Trophoblast cell (in vitro differentiated cells and primary cell): ENCODE measurements at regions not wholly inside any gene's neighbourhood (a gene's known extent, or its start where the extent isn't known, plus 50 kb on each side); places are given as distances from the start of the nearest gene placed in this dataset.

ENCODE experiments used
- DNase-seq, 2 donors: peaks; one replicate each; pipeline ENCODE4 v3.0.0-alpha.2; 2016
- H2AFZ ChIP-seq: 2 replicates; pipeline ENCODE4 v1.6.1; 2013; ENCODE audit warnings: low read length, moderate library complexity, mild to moderate bottlenecking; ENCODE audit not compliant: insufficient read depth, poor library complexity
- H2AK5ac ChIP-seq: 2 replicates; pipeline ENCODE4 v1.6.1; 2013; ENCODE audit warnings: mild to moderate bottlenecking, low read length
- H2BK120ac ChIP-seq: 2 replicates; pipeline ENCODE4 v1.6.1; 2013; ENCODE audit warnings: low read length, mild to moderate bottlenecking, moderate library complexity; ENCODE audit not compliant: insufficient read depth, poor library complexity
- H2BK12ac ChIP-seq: 2 replicates; pipeline ENCODE4 v1.6.1; 2013; ENCODE audit warnings: mild to moderate bottlenecking, low read length, moderate library complexity
- H2BK5ac ChIP-seq: 2 replicates; pipeline ENCODE4 v1.6.1; 2013; ENCODE audit warnings: low read length, low read depth, moderate library complexity, mild to moderate bottlenecking; ENCODE audit not compliant: poor library complexity
- H3K14ac ChIP-seq: 2 replicates; pipeline ENCODE4 v1.6.1; 2013; ENCODE audit warnings: mild to moderate bottlenecking, low read length
- H3K18ac ChIP-seq: 2 replicates; pipeline ENCODE4 v1.6.1; 2013; ENCODE audit warnings: mild to moderate bottlenecking, low read length
- H3K23ac ChIP-seq: 2 replicates; pipeline ENCODE4 v1.6.1; 2013; ENCODE audit warnings: low read length
- H3K27ac ChIP-seq: 2 replicates; pipeline ENCODE4 v1.5.1; 2013; ENCODE audit warnings: low read depth, mild to moderate bottlenecking, inconsistent platforms, low read length, moderate library complexity
- H3K27me3 ChIP-seq: 2 replicates; pipeline ENCODE4 v1.6.1; 2013; ENCODE audit warnings: inconsistent platforms, mild to moderate bottlenecking, low read length, moderate library complexity; ENCODE audit not compliant: insufficient read depth
- H3K36me3 ChIP-seq, 2 experiments: 1 replicate in 1 of 2; 2 replicates in 1 of 2; pipeline ENCODE4 v1.6.1; 2013; ENCODE audit warnings: low read length in 2 of 2, mild to moderate bottlenecking in 2 of 2, moderate library complexity in 1 of 2; ENCODE audit not compliant: insufficient read depth in 2 of 2, control insufficient read depth in 1 of 2
- H3K4ac ChIP-seq: 2 replicates; pipeline ENCODE4 v1.6.1; 2013; ENCODE audit warnings: low read depth, mild to moderate bottlenecking, low read length, moderate library complexity
- H3K4me1 ChIP-seq, 2 experiments: 1 replicate in 1 of 2; 2 replicates in 1 of 2; pipeline ENCODE4 v1.6.1; 2013; ENCODE audit warnings: low read length in 2 of 2, mild to moderate bottlenecking in 2 of 2, moderate library complexity in 1 of 2; ENCODE audit not compliant: insufficient read depth in 2 of 2, control insufficient read depth in 1 of 2
- H3K4me2 ChIP-seq: 2 replicates; pipeline ENCODE4 v1.6.1; 2013; ENCODE audit warnings: inconsistent platforms, mild to moderate bottlenecking, low read length, moderate library complexity
- H3K4me3 ChIP-seq: 2 replicates; pipeline ENCODE4 v1.5.1; 2013; ENCODE audit warnings: mild to moderate bottlenecking, low read depth, low read length, inconsistent platforms
- H3K79me1 ChIP-seq: one replicate; pipeline ENCODE4 v1.6.1; 2013; ENCODE audit warnings: low read length
- H3K79me2 ChIP-seq: 2 replicates; pipeline ENCODE4 v1.6.1; 2013; ENCODE audit warnings: low read length, mild to moderate bottlenecking; ENCODE audit not compliant: control insufficient read depth, insufficient read depth, poor library complexity
- H3K9ac ChIP-seq: 2 replicates; pipeline ENCODE4 v1.6.1; 2013; ENCODE audit warnings: mild to moderate bottlenecking, low read length
- H3K9me3 ChIP-seq: 2 replicates; pipeline ENCODE4 v1.6.1; 2013; ENCODE audit warnings: low read depth, mild to moderate bottlenecking, control low read depth, inconsistent platforms, low read length; ENCODE audit not compliant: insufficient read depth
- H4K12ac ChIP-seq: 2 replicates; pipeline ENCODE4 v1.6.1; 2013; ENCODE audit warnings: low read depth, mild to moderate bottlenecking, low read length, moderate library complexity
- H4K8ac ChIP-seq: 2 replicates; pipeline ENCODE4 v1.6.1; 2013; ENCODE audit warnings: low read depth, mild to moderate bottlenecking, low read length, moderate library complexity
- H4K91ac ChIP-seq: one replicate; pipeline ENCODE4 v1.6.1; 2013; ENCODE audit warnings: low read depth, mild to moderate bottlenecking, low read length, moderate library complexity
- WGBS: extraction: QIAGEN DNeasy Blood & Tissue Kit; methylation state at CpG from one replicate; pipeline ENCODE4 v1.1.7; 2013; ENCODE audit warnings: missing lambda C conversion rate; ENCODE audit not compliant: insufficient read length, insufficient coverage; ENCODE audit errors: extremely low coverage; 5-methylcytosine and 5-hydroxymethylcytosine counted together

GRCh38 chr17:79325709-79326430 lies 251.2 kb downstream of the ENGASE start:
- no peak overlapping the region for H3K14ac ChIP-seq
- H3K79me2 ChIP-seq: no peaks in the 10 kb centered on the region
- H3K4me3 ChIP-seq: no peak overlapping the region
- H2BK120ac ChIP-seq: no peak overlapping the region
- H3K4me2 ChIP-seq: no peak overlapping the region
- H3K4me1 ChIP-seq: no peaks in the 10 kb centered on the region
- no peak overlapping the region for H4K91ac ChIP-seq
- no peak overlapping the region for H4K12ac ChIP-seq
- no peak overlapping the region for H3K4ac ChIP-seq
- no peak overlapping the region for H3K9ac ChIP-seq
- no peak overlapping the region for H2AFZ ChIP-seq
- no peaks in the 10 kb centered on the region for H3K27me3 ChIP-seq
- peaks cover 4% of the 10 kb centered on the region for H3K9me3 ChIP-seq
- H2BK5ac ChIP-seq: no peak overlapping the region
- H4K8ac ChIP-seq: no peak overlapping the region
- no peaks in the 10 kb centered on the region for H3K79me1 ChIP-seq
- peak in 1 of 2 donors; percentile 14 for DNase-seq
- H3K27ac ChIP-seq: no peak overlapping the region
- no peaks in the 10 kb centered on the region for H3K36me3 ChIP-seq
- WGBS: no CpG with 5 or more reads among the region's 24 CpGs
- no peak overlapping the region for H3K18ac ChIP-seq
- H2AK5ac ChIP-seq: no peak overlapping the region
- no peak overlapping the region for H3K23ac ChIP-seq
- H2BK12ac ChIP-seq: no peak overlapping the region

GRCh38 chr17:79324194-79324593 lies 249.6 kb downstream of the ENGASE start:
- WGBS: no CpG with 5 or more reads among the region's 5 CpGs
- Histone ChIP-seq H3K27ac (no peak overlapping the region), H3K18ac (no peak overlapping the region), H3K27me3 (no peaks in the 10 kb centered on the region), H3K14ac (no peak overlapping the region), H3K4ac (no peak overlapping the region), H3K79me1 (no peaks in the 10 kb centered on the region), H3K9me3 (peaks cover 8% of the 10 kb centered on the region), H4K8ac (no peak overlapping the region), H3K79me2 (no peaks in the 10 kb centered on the region), H2BK120ac (no peak overlapping the region), H2BK5ac (no peak overlapping the region), H3K4me2 (no peak overlapping the region), H4K91ac (no peak overlapping the region), H3K36me3 (no peaks in the 10 kb centered on the region), H2AFZ (no peak overlapping the region), H3K9ac (no peak overlapping the region), H3K4me3 (no peak overlapping the region), H2AK5ac (no peak overlapping the region), H2BK12ac (no peak overlapping the region), H3K4me1 (no peaks in the 10 kb centered on the region), H4K12ac (no peak overlapping the region), H3K23ac (no peak overlapping the region)
- DNase-seq: no peak

- Histone ChIP-seq H3K9ac (no peak overlapping the region), H2AK5ac (no peak overlapping the region), H3K4me3 (no peak overlapping the region), H3K27ac (no peak overlapping the region), H2BK12ac (no peak overlapping the region), H3K18ac (no peak overlapping the region), H4K8ac (no peak overlapping the region), H2BK5ac (no peak overlapping the region), H3K27me3 (no peaks in the 10 kb centered on the region), H3K79me1 (no peaks in the 10 kb centered on the region), H3K9me3 (peaks cover 8% of the 10 kb centered on the region), H4K91ac (no peak overlapping the region), H3K14ac (no peak overlapping the region), H2AFZ (no peak overlapping the region), H3K4ac (no peak overlapping the region), H4K12ac (no peak overlapping the region), H2BK120ac (no peak overlapping the region), H3K79me2 (no peaks in the 10 kb centered on the region), H3K36me3 (no peaks in the 10 kb centered on the region), H3K4me1 (no peaks in the 10 kb centered on the region), H3K4me2 (no peak overlapping the region), H3K23ac (no peak overlapping the region)
- WGBS: no CpG with 5 or more reads among the region's 10 CpGs
- no peak for DNase-seq
Observed at GRCh38 chr17:79323566-79323965, 248.9 kb downstream of the ENGASE start.

GRCh38 chr17:79322211-79323123 lies 247.8 kb downstream of the ENGASE start:
- Histone ChIP-seq H3K4ac (no peak overlapping the region), H2BK12ac (no peak overlapping the region), H3K18ac (no peak overlapping the region), H3K4me3 (no peak overlapping the region), H3K79me1 (no peaks in the 10 kb centered on the region), H3K27me3 (no peaks in the 10 kb centered on the region), H4K12ac (no peak overlapping the region), H4K91ac (no peak overlapping the region), H3K4me2 (no peak overlapping the region), H2AFZ (no peak overlapping the region), H2BK120ac (no peak overlapping the region), H3K14ac (no peak overlapping the region), H3K9ac (no peak overlapping the region), H2AK5ac (no peak overlapping the region), H4K8ac (no peak overlapping the region), H2BK5ac (no peak overlapping the region), H3K79me2 (no peaks in the 10 kb centered on the region), H3K36me3 (no peaks in the 10 kb centered on the region), H3K23ac (no peak overlapping the region), H3K9me3 (peaks cover 6% of the 10 kb centered on the region), H3K27ac (no peak overlapping the region), H3K4me1 (no peaks in the 10 kb centered on the region)
- DNase-seq: no peak
- no CpG with 5 or more reads among the region's 14 CpGs for WGBS
